ENCODE measurements at regions not wholly inside any gene's neighbourhood (a gene's known extent, or its start where the extent isn't known, plus 50 kb on each side); places are given as distances from the start of the nearest gene placed in this dataset.

DNA sequence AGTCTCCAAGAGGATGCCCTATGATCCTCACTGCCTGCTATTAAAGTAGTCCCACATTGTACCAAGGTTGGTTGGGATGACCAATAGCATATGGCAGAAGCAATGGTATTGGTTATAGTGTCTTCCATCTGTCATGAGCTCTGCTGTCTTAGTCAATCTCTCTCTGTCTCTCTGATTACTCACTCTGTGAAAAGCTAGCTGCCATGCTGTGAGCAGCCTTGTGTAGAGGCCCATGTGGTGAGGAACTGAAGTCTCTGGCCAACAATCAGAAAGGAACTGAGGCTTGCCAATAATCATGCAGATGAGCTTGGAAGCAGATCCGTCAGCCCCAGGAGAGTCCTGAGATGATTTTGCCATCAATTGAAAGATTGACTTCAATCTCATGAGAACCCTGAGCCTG is 60.3 kb upstream of the CFAP161 start:
- Histone ChIP-seq H3K4me3 (ENCODE audit: low read depth, low read length, poor library complexity, severe bottlenecking) (no peak overlapping the region), H3K27ac (ENCODE audit: low read depth, low read length, poor library complexity, severe bottlenecking) (no peak overlapping the region), H3K9me2 (ENCODE audit: insufficient read depth, low read length) (no peaks in the 10 kb centered on the region), H3K4me2 (ENCODE audit: low read length) (no peak overlapping the region), H4K20me1 (ENCODE audit: insufficient read depth, low read length) (no peaks in the 10 kb centered on the region), H3K79me2 (ENCODE audit: insufficient read depth, low read depth, low read length) (no peaks in the 10 kb centered on the region), H3K36me3 (ENCODE audit: insufficient read depth, low read length) (no peaks in the 10 kb centered on the region), H3K4me1 (ENCODE audit: insufficient read depth, low read length, poor library complexity, severe bottlenecking) (no peaks in the 10 kb centered on the region), H3K9me3 (ENCODE audit: low read length) (no peaks in the 10 kb centered on the region), H2AFZ (ENCODE audit: low read length) (no peak overlapping the region)
- POLR2A ChIA-PET: no interaction called here
- no TSS peak for BruUV-seq (replicated peaks)
- CTCF ChIA-PET (ENCODE audit: unreplicated experiment): no interaction called here
- intact Hi-C loops (cut with micrococcal nuclease; ENCODE audit: unreplicated experiment): no loop called here
- TF ChIP-seq, protein P1, sequence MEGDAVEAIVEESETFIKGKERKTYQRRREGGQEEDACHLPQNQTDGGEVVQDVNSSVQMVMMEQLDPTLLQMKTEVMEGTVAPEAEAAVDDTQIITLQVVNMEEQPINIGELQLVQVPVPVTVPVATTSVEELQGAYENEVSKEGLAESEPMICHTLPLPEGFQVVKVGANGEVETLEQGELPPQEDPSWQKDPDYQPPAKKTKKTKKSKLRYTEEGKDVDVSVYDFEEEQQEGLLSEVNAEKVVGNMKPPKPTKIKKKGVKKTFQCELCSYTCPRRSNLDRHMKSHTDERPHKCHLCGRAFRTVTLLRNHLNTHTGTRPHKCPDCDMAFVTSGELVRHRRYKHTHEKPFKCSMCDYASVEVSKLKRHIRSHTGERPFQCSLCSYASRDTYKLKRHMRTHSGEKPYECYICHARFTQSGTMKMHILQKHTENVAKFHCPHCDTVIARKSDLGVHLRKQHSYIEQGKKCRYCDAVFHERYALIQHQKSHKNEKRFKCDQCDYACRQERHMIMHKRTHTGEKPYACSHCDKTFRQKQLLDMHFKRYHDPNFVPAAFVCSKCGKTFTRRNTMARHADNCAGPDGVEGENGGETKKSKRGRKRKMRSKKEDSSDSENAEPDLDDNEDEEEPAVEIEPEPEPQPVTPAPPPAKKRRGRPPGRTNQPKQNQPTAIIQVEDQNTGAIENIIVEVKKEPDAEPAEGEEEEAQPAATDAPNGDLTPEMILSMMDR (conservative IDR thresholded peaks at IDR 0.05; ENCODE audit: low read length): no peak
- TF ChIP-seq EZH2phosphoT487 (IDR thresholded peaks at IDR 0.05; ENCODE audit: borderline replicate concordance, low read depth, low read length): no peak
- no peak for DNase-seq (ENCODE audit: low spot score)

DNA sequence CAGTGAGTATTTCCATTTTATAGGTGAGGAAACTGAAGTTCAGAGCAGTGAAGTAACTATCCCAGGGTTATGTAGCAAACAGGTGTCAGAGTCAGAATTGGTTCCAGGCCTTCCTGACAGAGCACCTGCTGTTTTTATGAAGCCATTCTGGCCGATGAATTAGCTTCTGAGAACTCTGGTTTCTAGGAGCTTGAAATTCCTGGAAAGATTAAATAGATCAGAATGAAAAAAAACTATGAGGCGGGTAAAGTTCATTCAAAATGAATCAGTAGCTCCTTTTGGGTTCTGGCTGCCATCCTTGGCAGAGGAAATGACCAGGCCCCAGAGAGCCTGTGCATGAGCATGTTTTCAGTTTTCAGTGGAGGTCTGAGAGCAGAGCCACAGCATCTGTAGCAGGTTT is 59.3 kb upstream of the CFAP161 start:
- POLR2A ChIA-PET: interaction anchor here (0.5 kb wide), 1 partner anchor 100 kb away, joined by 4 read pairs; no protein-coding TSS in a partner anchor
- intact Hi-C loops (cut with micrococcal nuclease; ENCODE audit: unreplicated experiment): no loop called here
- no peak overlapping the region for H3K4me2 ChIP-seq (ENCODE audit: low read length)
- no peak overlapping the region for H2AFZ ChIP-seq (ENCODE audit: low read length)
- H4K20me1 ChIP-seq (ENCODE audit: insufficient read depth, low read length): no peaks in the 10 kb centered on the region
- no peak for DNase-seq (ENCODE audit: low spot score)
- no TSS peak for BruUV-seq (replicated peaks)
- no peak overlapping the region for H3K4me3 ChIP-seq (ENCODE audit: low read depth, low read length, poor library complexity, severe bottlenecking)
- H3K4me1 ChIP-seq (ENCODE audit: insufficient read depth, low read length, poor library complexity, severe bottlenecking): no peaks in the 10 kb centered on the region
- no peaks in the 10 kb centered on the region for H3K9me3 ChIP-seq (ENCODE audit: low read length)
- CTCF ChIA-PET (ENCODE audit: unreplicated experiment): no interaction called here
- TF ChIP-seq, protein P1 (conservative IDR thresholded peaks at IDR 0.05; ENCODE audit: low read length): no peak
- TF ChIP-seq EZH2phosphoT487 (IDR thresholded peaks at IDR 0.05; ENCODE audit: borderline replicate concordance, low read depth, low read length): no peak
- no peaks in the 10 kb centered on the region for H3K79me2 ChIP-seq (ENCODE audit: insufficient read depth, low read depth, low read length)
- H3K27ac ChIP-seq (ENCODE audit: low read depth, low read length, poor library complexity, severe bottlenecking): no peak overlapping the region
- H3K36me3 ChIP-seq (ENCODE audit: insufficient read depth, low read length): no peaks in the 10 kb centered on the region
- H3K9me2 ChIP-seq (ENCODE audit: insufficient read depth, low read length): no peaks in the 10 kb centered on the region

DNA sequence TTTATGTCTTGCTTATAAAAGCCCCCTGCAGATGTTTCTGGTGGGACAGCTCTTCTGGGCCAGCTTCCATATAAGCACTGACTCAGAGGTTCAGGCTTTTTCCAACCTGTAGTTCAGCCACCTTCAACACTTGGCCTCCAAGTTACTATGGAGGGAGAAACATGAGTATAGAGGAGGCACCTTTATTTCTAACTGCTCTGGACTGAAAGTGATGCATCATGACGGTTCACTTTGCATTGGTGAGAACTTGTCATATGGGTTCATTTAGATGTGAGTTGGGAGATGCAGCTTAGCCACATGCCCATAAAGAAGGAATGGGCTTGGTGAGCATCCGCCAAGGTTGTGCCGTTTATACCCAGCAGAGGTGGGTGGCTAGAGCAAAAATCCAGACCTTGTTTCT is 58.8 kb upstream of the CFAP161 start:
- TF ChIP-seq EZH2phosphoT487 (IDR thresholded peaks at IDR 0.05; ENCODE audit: borderline replicate concordance, low read depth, low read length): no peak
- TF ChIP-seq, protein P1 (conservative IDR thresholded peaks at IDR 0.05; ENCODE audit: low read length): no peak
- no peaks in the 10 kb centered on the region for H3K9me3 ChIP-seq (ENCODE audit: low read length)
- no peak overlapping the region for H3K27ac ChIP-seq (ENCODE audit: low read depth, low read length, poor library complexity, severe bottlenecking)
- BruUV-seq (replicated peaks): no TSS peak
- no peak overlapping the region for H3K4me2 ChIP-seq (ENCODE audit: low read length)
- ChIA-PET POLR2A (interaction anchor here (0.5 kb wide), 1 partner anchor 100 kb away, joined by 4 read pairs; no protein-coding TSS in a partner anchor), CTCF (ENCODE audit: unreplicated experiment) (no interaction called here)
- no peaks in the 10 kb centered on the region for H3K79me2 ChIP-seq (ENCODE audit: insufficient read depth, low read depth, low read length)
- no peaks in the 10 kb centered on the region for H4K20me1 ChIP-seq (ENCODE audit: insufficient read depth, low read length)
- H3K4me1 ChIP-seq (ENCODE audit: insufficient read depth, low read length, poor library complexity, severe bottlenecking): no peaks in the 10 kb centered on the region
- H3K9me2 ChIP-seq (ENCODE audit: insufficient read depth, low read length): no peaks in the 10 kb centered on the region
- intact Hi-C loops (cut with micrococcal nuclease; ENCODE audit: unreplicated experiment): no loop called here
- no peaks in the 10 kb centered on the region for H3K36me3 ChIP-seq (ENCODE audit: insufficient read depth, low read length)
- H3K4me3 ChIP-seq (ENCODE audit: low read depth, low read length, poor library complexity, severe bottlenecking): no peak overlapping the region
- DNase-seq (ENCODE audit: low spot score): no peak
- H2AFZ ChIP-seq (ENCODE audit: low read length): no peak overlapping the region
